IMR-90 (cell line): ENCODE measurements at regions not wholly inside any gene's neighbourhood (a gene's known extent, or its start where the extent isn't known, plus 50 kb on each side); places are given as distances from the start of the nearest gene placed in this dataset.

Source experiments
- ATAC-seq: fragments of 200-7000 bp; cut with Tn5 transposase; 2 replicates; pipeline ENCODE4 v1.9.1; 2020; ENCODE audit warnings: low read depth, mild to moderate bottlenecking, moderate library complexity
- BruUV-seq: library from RNA; stranded (reverse); fragments of 400-500 nt; replicated peaks from 2 replicates; lab custom pipeline; 2021; lab: Mats Ljungman, UMichigan
- CTCF ChIA-PET: fragments of 300-600 bp; formaldehyde crosslinking; extraction: SDS; loops from one replicate; lab custom pipeline; 2021; ENCODE audit warnings: antibody characterized with exemption; lab: Yijun Ruan, JAX
- POLR2A ChIA-PET: fragments of 300-600 bp; sonication (Branson Sonifier 250); formaldehyde crosslinking; loops from one replicate; lab custom pipeline; 2022; ENCODE audit warnings: antibody characterized with exemption; ENCODE audit not compliant: unreplicated experiment; lab: Charles Lee
- DNase-seq: peaks from one replicate; pipeline ENCODE4 v3.0.0; 2013
- H2AFZ ChIP-seq: replicated peaks from 2 replicates; pipeline ENCODE3; 2013; ENCODE audit warnings: low read length, mild to moderate bottlenecking; ENCODE audit not compliant: poor library complexity
- H2AK5ac ChIP-seq: 2 replicates; pipeline ENCODE4 v1.6.1; 2013; ENCODE audit warnings: low read depth, low read length, inconsistent platforms
- H2AK9ac ChIP-seq: replicated peaks from 2 replicates; pipeline ENCODE3; 2013; ENCODE audit warnings: mild to moderate bottlenecking, low read depth, low read length, moderate library complexity; ENCODE audit not compliant: poor library complexity
- H2BK120ac ChIP-seq: 2 replicates; pipeline ENCODE4 v1.6.1; 2013; ENCODE audit warnings: low read depth, low read length, inconsistent platforms
- H2BK15ac ChIP-seq: 3 replicates; pipeline ENCODE4 v1.6.1; 2013; ENCODE audit warnings: low read depth, low read length, inconsistent platforms
- H2BK20ac ChIP-seq: 2 replicates; pipeline ENCODE4 v1.6.1; 2013; ENCODE audit warnings: low read depth, mild to moderate bottlenecking, inconsistent platforms, low read length, moderate library complexity
- H2BK5ac ChIP-seq: 2 replicates; pipeline ENCODE4 v1.6.1; 2013; ENCODE audit warnings: mild to moderate bottlenecking, low read depth, low read length, inconsistent platforms; ENCODE audit not compliant: poor library complexity, severe bottlenecking
- H3K14ac ChIP-seq: replicated peaks from 2 replicates; pipeline ENCODE4 v1.6.1; 2013; ENCODE audit warnings: low read depth, low read length, inconsistent platforms
- H3K18ac ChIP-seq: 2 replicates; pipeline ENCODE4 v1.6.1; 2013; ENCODE audit warnings: low read depth, low read length, control low read depth
- H3K23ac ChIP-seq: 2 replicates; pipeline ENCODE4 v1.6.1; 2013; ENCODE audit warnings: low read depth, low read length, inconsistent platforms
- H3K27ac ChIP-seq: 2 replicates; pipeline ENCODE4 v1.5.1; 2013; ENCODE audit warnings: mild to moderate bottlenecking, control low read depth, low read length; ENCODE audit not compliant: insufficient read depth
- H3K27me3 ChIP-seq: 2 replicates; pipeline ENCODE4 v1.6.1; 2013; ENCODE audit warnings: low read length; ENCODE audit not compliant: control insufficient read depth, insufficient read depth
- H3K36me3 ChIP-seq: 2 replicates; pipeline ENCODE4 v1.6.1; 2013; ENCODE audit warnings: low read length, mixed read lengths; ENCODE audit not compliant: control insufficient read depth, insufficient read depth
- H3K4ac ChIP-seq: 2 replicates; pipeline ENCODE4 v1.6.1; 2013; ENCODE audit warnings: low read depth, low read length, inconsistent platforms
- H3K4me1 ChIP-seq: 2 replicates; pipeline ENCODE4 v1.6.1; 2013; ENCODE audit warnings: low read length, mixed read lengths; ENCODE audit not compliant: control insufficient read depth, insufficient read depth
- H3K4me2 ChIP-seq: 2 replicates; pipeline ENCODE4 v1.6.1; 2013; ENCODE audit warnings: low read depth, mild to moderate bottlenecking, control low read depth, low read length, moderate library complexity
- H3K4me3 ChIP-seq: 2 replicates; pipeline ENCODE4 v1.5.1; 2013; ENCODE audit warnings: low read depth, mild to moderate bottlenecking, control low read depth, low read length, moderate library complexity; ENCODE audit not compliant: insufficient read depth
- H3K56ac ChIP-seq: 2 replicates; pipeline ENCODE4 v1.6.1; 2013; ENCODE audit warnings: low read length, inconsistent platforms; ENCODE audit not compliant: insufficient read depth; ENCODE audit errors: extremely low read depth
- H3K79me1 ChIP-seq, 2 experiments: 2 replicates each; pipeline ENCODE4 v1.6.1; 2013; ENCODE audit warnings: low read length in 2 of 2, inconsistent platforms in 1 of 2, low read depth in 1 of 2
- H3K9ac ChIP-seq: 2 replicates; pipeline ENCODE4 v1.6.1; 2013; ENCODE audit warnings: low read depth, low read length, control low read depth
- H3K9me1 ChIP-seq: 2 replicates; pipeline ENCODE4 v1.6.1; 2013; ENCODE audit warnings: low read length, inconsistent platforms; ENCODE audit not compliant: insufficient read depth
- H3K9me3 ChIP-seq: 2 replicates; pipeline ENCODE4 v1.6.1; 2013; ENCODE audit warnings: low read length; ENCODE audit not compliant: control insufficient read depth, insufficient read depth
- H4K20me1 ChIP-seq: 2 replicates; pipeline ENCODE4 v1.6.1; 2013; ENCODE audit warnings: low read length, inconsistent platforms; ENCODE audit not compliant: insufficient read depth
- H4K5ac ChIP-seq: 2 replicates; pipeline ENCODE4 v1.6.1; 2013; ENCODE audit warnings: mild to moderate bottlenecking, low read depth, low read length, control low read depth
- H4K8ac ChIP-seq, 2 experiments: 2 replicates each; pipeline ENCODE4 v1.6.1; 2013; ENCODE audit warnings: low read depth in 2 of 2, low read length in 2 of 2, control low read depth in 1 of 2, inconsistent platforms in 1 of 2
- H4K91ac ChIP-seq: 2 replicates; pipeline ENCODE4 v1.6.1; 2013; ENCODE audit warnings: low read depth, low read length, inconsistent platforms; ENCODE audit not compliant: insufficient read depth
- BHLHE40 ChIP-seq: fragments of 150-350 bp; IDR thresholded peaks from 2 replicates; pipeline ENCODE4 v1.6.1; 2016; ENCODE audit warnings: mild to moderate bottlenecking, low read depth, low read length
- CHD1 ChIP-seq: IDR thresholded peaks from 2 replicates; pipeline ENCODE4 v1.6.1; 2012; ENCODE audit warnings: low read depth, low read length, improper control_type of control experiment
- FOS ChIP-seq: fragments of 150-350 bp; IDR thresholded peaks from 2 replicates; pipeline ENCODE4 v1.6.1; 2016; ENCODE audit warnings: low read depth, low read length
- MAFK ChIP-seq: IDR thresholded peaks from 2 replicates; pipeline ENCODE4 v1.6.1; 2012; ENCODE audit warnings: low read depth, low read length, improper control_type of control experiment
- MXI1 ChIP-seq: IDR thresholded peaks from 2 replicates; pipeline ENCODE4 v1.6.1; 2012; ENCODE audit warnings: low read depth, mild to moderate bottlenecking, low read length, moderate library complexity, borderline replicate concordance
- RCOR1 ChIP-seq: IDR thresholded peaks from 2 replicates; pipeline ENCODE4 v1.6.1; 2012; ENCODE audit warnings: mild to moderate bottlenecking, low read length, improper control_type of control experiment; ENCODE audit not compliant: insufficient replicate concordance
- USF2 ChIP-seq: fragments of 150-350 bp; IDR thresholded peaks from 2 replicates; pipeline ENCODE4 v1.6.1; 2017; ENCODE audit warnings: mild to moderate bottlenecking, antibody characterized with exemption, low read length, low read depth
- whole genome bisulfite sequencing, 2 experiments: methylation state at CpG; one replicate each; pipeline versions ENCODE4 v1.1.5 to v1.1.7; 2013; ENCODE audit warnings: missing lambda C conversion rate in 2 of 2; ENCODE audit not compliant: insufficient read length in 1 of 2; ENCODE audit errors: extremely low coverage in 2 of 2; 5-methylcytosine and 5-hydroxymethylcytosine counted together
- dilution Hi-C: fragments of 300-500 bp; cut with HindIII; formaldehyde crosslinking; loops from one replicate; pipeline ENCODE4 v1.14.3; 2018; ENCODE audit warnings: low sequenced_read_pairs; ENCODE audit not compliant: unreplicated experiment
- in situ Hi-C: fragments of 300-500 bp; cut with MboI; formaldehyde crosslinking; loops from 3 replicates; pipeline ENCODE4 v1.14.3; 2019; ENCODE audit warnings: low sequenced_read_pairs, inconsistent platforms, mixed read lengths
- intact Hi-C: fragments of 100-400 bp; cut with micrococcal nuclease; formaldehyde crosslinking; loops from 2 replicates; pipeline ENCODE4 v1.10.0; 2022
- TF ChIP-seq, protein P1 (sequence below): fragments of 150-350 bp; IDR thresholded peaks from 2 replicates; pipeline ENCODE4 v1.6.1; 2016; ENCODE audit warnings: low read depth, mild to moderate bottlenecking, low read length, moderate library complexity, borderline replicate concordance

DNA sequence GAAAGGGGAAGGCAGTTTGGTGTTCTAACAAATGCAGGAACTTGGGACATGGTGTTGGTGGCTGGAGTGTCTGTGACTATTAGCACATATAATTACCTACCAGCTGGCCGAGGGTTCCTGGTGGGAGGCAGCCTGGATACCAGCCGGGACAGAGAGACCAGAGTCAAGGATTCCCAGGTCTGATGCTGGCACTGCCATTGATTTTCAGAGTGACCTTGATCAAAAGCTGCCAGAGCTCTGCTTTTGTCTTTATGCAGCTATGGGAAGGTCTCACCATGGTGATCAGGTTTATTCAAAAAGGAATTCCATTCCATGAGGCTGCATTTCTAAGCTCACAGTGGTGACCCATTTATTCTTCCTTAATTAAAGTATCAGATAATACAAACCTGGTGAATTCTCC, 101.0 kb upstream of the PWP1 start:
- POLR2A ChIA-PET = no interaction called here

More for the DNA sequence above, 101.0 kb upstream of the PWP1 start:
- no CpG with 5 or more reads among the region's 2 CpGs for WGBS, 2 experiments
- H3K4me1 ChIP-seq = no peaks in the 10 kb centered on the region
- no peaks in the 10 kb centered on the region for H3K36me3 ChIP-seq
- no peaks in the 10 kb centered on the region for H3K79me1 ChIP-seq
- H3K4me3 ChIP-seq = no peak overlapping the region
- H2BK20ac ChIP-seq = no peak overlapping the region
- H3K14ac ChIP-seq = no peak overlapping the region
- CTCF ChIA-PET = interaction anchor here (0.8 kb wide), 1 partner anchor 117 kb away, joined by 3 read pairs; no protein-coding TSS in a partner anchor
- no peak overlapping the region for H2BK15ac ChIP-seq
- H3K4ac ChIP-seq = no peak overlapping the region
- in situ Hi-C loops = no loop called here
- H3K27ac ChIP-seq = no peak overlapping the region
- no peak overlapping the region for H4K5ac ChIP-seq
- H3K23ac ChIP-seq = no peak overlapping the region
- H2AK9ac ChIP-seq = no peak overlapping the region
- TF ChIP-seq, protein P1, sequence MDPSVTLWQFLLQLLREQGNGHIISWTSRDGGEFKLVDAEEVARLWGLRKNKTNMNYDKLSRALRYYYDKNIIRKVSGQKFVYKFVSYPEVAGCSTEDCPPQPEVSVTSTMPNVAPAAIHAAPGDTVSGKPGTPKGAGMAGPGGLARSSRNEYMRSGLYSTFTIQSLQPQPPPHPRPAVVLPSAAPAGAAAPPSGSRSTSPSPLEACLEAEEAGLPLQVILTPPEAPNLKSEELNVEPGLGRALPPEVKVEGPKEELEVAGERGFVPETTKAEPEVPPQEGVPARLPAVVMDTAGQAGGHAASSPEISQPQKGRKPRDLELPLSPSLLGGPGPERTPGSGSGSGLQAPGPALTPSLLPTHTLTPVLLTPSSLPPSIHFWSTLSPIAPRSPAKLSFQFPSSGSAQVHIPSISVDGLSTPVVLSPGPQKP = no peak
- TF ChIP-seq USF2 = no peak
- no peak for TF ChIP-seq MXI1
- no peak for TF ChIP-seq FOS
- TF ChIP-seq BHLHE40 = no peak
- TF ChIP-seq RCOR1 = no peak
- TF ChIP-seq MAFK = no peak
- TF ChIP-seq CHD1 = no peak
- H3K9me3 ChIP-seq = peaks cover 2% of the 10 kb centered on the region
- H3K4me2 ChIP-seq = no peak overlapping the region
- no peak overlapping the region for H3K9ac ChIP-seq
- H4K20me1 ChIP-seq = no peaks in the 10 kb centered on the region
- DNase-seq (no peak), ATAC-seq (no peak)
- no peak overlapping the region for H2AFZ ChIP-seq
- no peak overlapping the region for H2BK5ac ChIP-seq
- H3K56ac ChIP-seq = no peak overlapping the region
- BruUV-seq = no TSS peak
- intact Hi-C loops = no loop called here
- H3K18ac ChIP-seq = no peak overlapping the region
- H4K91ac ChIP-seq = no peak overlapping the region
- dilution Hi-C loops = no loop called here
- no peaks in the 10 kb centered on the region; the same call in 1 of the 2 replicates for H3K27me3 ChIP-seq
- no peaks in the 10 kb centered on the region for H3K9me1 ChIP-seq
- no peak overlapping the region for H4K8ac ChIP-seq
- H2AK5ac ChIP-seq = no peak overlapping the region
- H2BK120ac ChIP-seq = no peak overlapping the region
